Peyer's patch (tissue), 4 donors: ENCODE measurements at regions not wholly inside any gene's neighbourhood (a gene's known extent, or its start where the extent isn't known, plus 50 kb on each side); places are given as distances from the start of the nearest gene placed in this dataset.

Source experiments
- CTCF ChIP-seq, 6 experiments: fragments of 450-650 bp in 4 of 6; fragments of 200-600 bp in 2 of 6; sonication (generic) in 1 of 6; IDR thresholded peaks; one replicate each; pipeline ENCODE4 v1.5.1; 2017 to 2019; ENCODE audit warnings: antibody characterized with exemption in 6 of 6, mild to moderate bottlenecking in 3 of 6, moderate library complexity in 1 of 6
- POLR2A ChIP-seq, 2 donors: fragments of 450-650 bp; IDR thresholded peaks; one replicate each; pipeline ENCODE4 v1.5.1; 2017; ENCODE audit warnings: antibody characterized with exemption in 2 of 2, mild to moderate bottlenecking in 2 of 2, moderate library complexity in 2 of 2

- TF ChIP-seq CTCF (IDR thresholded peaks at IDR 0.05) (no peak), POLR2A (IDR thresholded peaks at IDR 0.05) (no peak)
These were observed 60.6 kb upstream of the KDM7A start for GRCh38 chr7:140237390-140237789.
